HCT116 (cell line): ENCODE measurements at regions not wholly inside any gene's neighbourhood (a gene's known extent, or its start where the extent isn't known, plus 50 kb on each side); places are given as distances from the start of the nearest gene placed in this dataset.

Experiments used
- EZH2 ChIP-seq: fragments of 200-600 bp; sonication (generic); IDR thresholded peaks from 2 replicates; pipeline ENCODE4 v1.6.1; 2017; ENCODE audit warnings: antibody characterized with exemption, mixed run types
- EZH2phosphoT487 ChIP-seq: fragments of 200-600 bp; IDR thresholded peaks from 2 replicates; pipeline ENCODE4 v1.6.1; 2018; ENCODE audit warnings: antibody characterized with exemption, borderline replicate concordance
- POLR2A ChIP-seq: IDR thresholded peaks from 2 replicates; pipeline ENCODE4 v1.7.0; 2011; ENCODE audit warnings: borderline replicate concordance; ENCODE audit not compliant: insufficient read depth, insufficient read length; ENCODE audit errors: extremely low read depth
- SP1 ChIP-seq: IDR thresholded peaks from 2 replicates; pipeline ENCODE4 v1.6.1; 2012; ENCODE audit warnings: low read depth
- ZNF274 ChIP-seq: fragments of 200-500 bp; sonication (Bioruptor generic); IDR thresholded peaks from 2 replicates; pipeline ENCODE4 v1.6.1; 2014; ENCODE audit warnings: mild to moderate bottlenecking, low read depth, low read length, inconsistent platforms
- TF ChIP-seq, protein P1 (sequence below), 3 experiments: fragments of 200-600 bp in 1 of 3; sonication (generic) in 1 of 3; IDR thresholded peaks in 2 of 3; conservative IDR thresholded peaks in 1 of 3; 2 replicates each; pipeline ENCODE4 v1.5.1; 2012 to 2017; ENCODE audit warnings: low read depth in 2 of 3, low read length in 2 of 3, antibody characterized with exemption in 1 of 3, borderline replicate concordance in 1 of 3, control low read depth in 1 of 3, mild to moderate bottlenecking in 1 of 3, mixed read lengths in 1 of 3, mixed run types in 1 of 3, moderate library complexity in 1 of 3; ENCODE audit not compliant: insufficient read depth in 1 of 3

DNA sequence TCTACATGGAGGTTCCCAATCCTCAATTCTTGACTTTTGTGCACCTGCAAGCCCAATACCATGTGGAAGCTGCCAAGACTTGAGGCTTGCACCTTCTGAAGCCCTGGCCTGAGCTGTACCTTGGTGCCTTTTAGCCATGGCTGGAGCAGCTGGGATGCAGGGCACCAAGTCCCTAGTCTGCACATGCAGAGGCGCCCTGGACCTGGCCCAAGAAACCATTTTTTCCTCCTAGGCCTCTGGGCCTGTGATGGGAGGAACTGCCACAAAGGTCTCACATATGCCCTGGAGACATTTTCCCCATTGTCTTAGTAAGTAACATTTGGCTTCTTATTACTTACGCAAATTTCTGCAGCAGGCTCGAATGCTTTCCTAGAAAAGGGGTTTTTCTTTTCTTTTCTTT, 431.9 kb upstream of the ANO5 start:
- TF ChIP-seq ZNF274 (no peak), EZH2phosphoT487 (no peak), SP1 (no peak), POLR2A (no peak), EZH2 (no peak)
- TF ChIP-seq, protein P1, sequence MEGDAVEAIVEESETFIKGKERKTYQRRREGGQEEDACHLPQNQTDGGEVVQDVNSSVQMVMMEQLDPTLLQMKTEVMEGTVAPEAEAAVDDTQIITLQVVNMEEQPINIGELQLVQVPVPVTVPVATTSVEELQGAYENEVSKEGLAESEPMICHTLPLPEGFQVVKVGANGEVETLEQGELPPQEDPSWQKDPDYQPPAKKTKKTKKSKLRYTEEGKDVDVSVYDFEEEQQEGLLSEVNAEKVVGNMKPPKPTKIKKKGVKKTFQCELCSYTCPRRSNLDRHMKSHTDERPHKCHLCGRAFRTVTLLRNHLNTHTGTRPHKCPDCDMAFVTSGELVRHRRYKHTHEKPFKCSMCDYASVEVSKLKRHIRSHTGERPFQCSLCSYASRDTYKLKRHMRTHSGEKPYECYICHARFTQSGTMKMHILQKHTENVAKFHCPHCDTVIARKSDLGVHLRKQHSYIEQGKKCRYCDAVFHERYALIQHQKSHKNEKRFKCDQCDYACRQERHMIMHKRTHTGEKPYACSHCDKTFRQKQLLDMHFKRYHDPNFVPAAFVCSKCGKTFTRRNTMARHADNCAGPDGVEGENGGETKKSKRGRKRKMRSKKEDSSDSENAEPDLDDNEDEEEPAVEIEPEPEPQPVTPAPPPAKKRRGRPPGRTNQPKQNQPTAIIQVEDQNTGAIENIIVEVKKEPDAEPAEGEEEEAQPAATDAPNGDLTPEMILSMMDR (IDR thresholded peaks at IDR 0.05 in 2 of 3, conservative IDR thresholded peaks at IDR 0.05 in 1 of 3; ENCODE audit: borderline replicate concordance in 1 of 3, insufficient read depth in 1 of 3, low read depth in 2 of 3, low read length in 2 of 3), result no peak
